ENCODE measurements at regions not wholly inside any gene's neighbourhood (a gene's known extent, or its start where the extent isn't known, plus 50 kb on each side); places are given as distances from the start of the nearest gene placed in this dataset.
"Not testable (repeated sequence)": the region's sequence is repeated elsewhere in the genome, so short reads cannot be mapped to it uniquely, and the experiment has no call there.

DNA sequence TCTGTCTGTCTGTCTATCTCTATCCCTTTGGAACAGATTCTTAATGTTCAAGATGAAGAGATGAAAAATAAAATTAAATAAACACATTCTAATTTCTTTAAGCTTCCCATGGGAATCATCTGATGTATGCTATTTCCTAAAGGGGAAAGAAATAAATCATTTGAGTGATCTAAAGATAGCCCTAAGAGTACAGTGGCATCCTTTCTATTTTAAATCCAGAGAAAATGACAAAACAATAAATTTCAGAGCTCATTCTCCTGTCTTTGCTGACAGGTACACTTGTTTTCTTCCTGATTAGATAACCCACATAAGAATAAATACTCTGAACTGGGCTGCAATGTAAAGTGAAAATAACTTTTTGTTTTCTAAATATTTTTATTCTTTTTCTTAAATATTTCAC lies 550.4 kb downstream of the JRKL start:
- no peak for DNase-seq

DNA sequence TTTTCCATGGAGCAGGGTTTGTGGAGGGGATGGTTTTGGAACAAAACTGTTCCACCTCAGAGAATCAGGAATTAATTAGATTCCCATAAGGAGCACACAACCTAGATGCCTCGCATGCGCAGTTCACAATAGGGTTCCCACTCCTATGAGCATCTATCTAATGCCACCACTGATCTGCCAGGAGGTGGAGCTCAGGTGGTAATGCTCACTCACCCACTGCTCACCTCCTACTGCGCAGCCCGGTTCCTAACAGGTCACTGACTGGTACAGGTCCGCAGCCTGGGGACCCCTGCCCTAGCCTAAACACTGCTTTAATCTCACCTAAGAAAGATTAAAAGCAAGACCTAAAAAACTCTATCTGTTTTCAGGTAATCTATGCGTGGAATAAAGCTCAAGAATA lies 553.0 kb downstream of the JRKL start:
- no peak for DNase-seq

DNA sequence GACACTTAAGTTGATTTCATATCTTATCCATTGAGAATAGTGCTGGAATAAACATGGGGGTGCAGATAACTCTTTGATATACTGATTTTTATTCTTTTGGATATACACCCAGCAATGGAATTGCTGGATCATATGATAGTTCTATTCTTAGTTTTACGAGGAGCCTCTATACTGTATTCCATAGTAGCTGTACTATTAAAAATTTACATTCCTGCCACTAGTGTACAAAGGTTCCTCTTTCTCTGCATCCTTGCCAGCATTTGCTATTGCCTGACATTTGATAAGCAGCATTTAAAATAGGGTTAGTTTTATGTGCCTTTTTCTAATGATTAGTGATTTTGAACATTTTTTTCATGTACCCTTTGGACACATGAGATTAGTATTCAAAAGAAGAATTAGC lies 554.2 kb downstream of the JRKL start:
- no peak for DNase-seq

DNA sequence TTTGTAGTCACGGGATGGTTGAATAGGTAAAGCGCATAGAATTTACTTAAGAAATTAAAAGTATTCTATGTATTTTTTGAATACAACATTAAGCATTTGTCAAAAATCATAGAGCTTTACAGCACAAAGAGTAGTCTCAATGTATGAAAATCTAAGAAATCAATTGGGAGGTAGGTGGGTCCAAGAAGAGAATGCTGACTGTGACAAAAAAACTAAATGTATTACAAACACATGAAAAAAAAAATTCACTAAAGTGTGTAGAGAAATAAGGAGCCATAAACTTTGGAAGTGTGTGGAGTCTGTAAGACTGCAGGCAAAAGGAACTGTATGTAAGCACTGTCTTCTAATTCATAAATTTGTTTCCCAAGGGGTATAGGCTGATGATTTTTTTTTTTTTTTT lies 558.3 kb downstream of the JRKL start:
- no peak for DNase-seq

DNA sequence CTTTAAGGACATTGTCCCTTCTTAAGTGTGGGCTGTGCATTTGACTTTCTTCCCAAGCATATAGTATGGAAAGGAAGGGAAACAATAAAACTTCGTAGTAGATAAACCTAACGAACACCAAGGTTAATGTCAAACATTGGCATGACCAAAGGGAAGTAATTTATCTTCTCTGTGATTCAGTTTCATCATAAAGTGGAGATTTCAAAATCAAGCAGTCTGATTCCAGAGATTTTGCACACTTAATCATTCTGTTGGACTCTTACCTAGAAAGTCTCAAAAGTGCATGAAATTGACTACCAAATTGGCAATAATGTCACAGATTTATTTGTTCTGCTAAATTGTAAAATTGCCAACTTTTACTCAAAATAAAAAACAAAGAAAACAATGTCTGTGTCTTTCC lies 559.7 kb downstream of the JRKL start:
- DNase-seq = no peak

DNA sequence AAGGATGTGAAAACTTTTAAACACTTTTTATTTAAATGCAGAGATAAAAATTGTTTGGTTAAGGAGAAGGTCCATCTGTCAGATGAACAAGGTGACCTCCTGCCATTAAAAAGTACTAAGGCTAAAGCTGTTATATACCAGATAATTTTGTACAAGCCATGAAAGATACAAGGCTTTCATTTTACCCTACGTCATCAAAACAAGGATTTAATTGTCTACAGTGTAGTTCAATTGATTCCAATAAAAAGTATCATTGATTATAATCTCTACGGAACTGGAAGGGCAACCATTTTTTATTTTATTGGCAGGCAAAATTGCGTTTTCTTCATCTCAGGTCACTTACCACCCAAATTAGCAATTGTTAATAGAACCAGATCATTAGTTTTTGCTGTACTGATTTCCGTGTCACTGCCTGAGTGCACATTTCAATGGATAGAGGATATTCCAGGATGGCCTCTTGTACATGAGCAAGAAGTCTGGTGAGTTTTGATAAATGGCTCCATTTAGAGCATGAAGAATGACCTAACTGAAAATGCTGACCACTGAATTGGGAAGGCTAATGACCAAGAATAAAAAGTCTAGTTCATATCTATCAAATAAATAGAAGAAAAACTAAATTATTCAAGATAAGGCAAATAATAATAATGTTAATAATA lies 564.9 kb downstream of the JRKL start:
- no peak for DNase-seq

DNA sequence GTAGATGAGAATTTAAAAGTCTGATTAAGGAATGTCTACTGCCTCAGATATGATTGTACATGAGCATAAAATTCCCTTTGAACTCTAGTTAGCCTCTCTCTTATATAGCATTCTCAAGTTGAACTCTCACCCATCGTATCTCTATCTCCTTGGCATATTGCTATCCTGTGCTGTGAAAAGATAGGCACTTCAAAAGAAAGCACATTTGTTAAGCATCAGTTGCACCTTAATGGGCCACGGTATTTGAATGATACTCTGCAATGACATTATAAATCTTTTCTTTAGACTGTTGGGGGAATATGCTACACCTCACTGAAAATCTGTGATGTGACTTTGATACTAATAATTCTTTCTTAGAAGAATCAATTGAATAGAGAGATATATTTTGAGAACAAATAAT lies 570.7 kb downstream of the JRKL start:
- no peak for DNase-seq

DNA sequence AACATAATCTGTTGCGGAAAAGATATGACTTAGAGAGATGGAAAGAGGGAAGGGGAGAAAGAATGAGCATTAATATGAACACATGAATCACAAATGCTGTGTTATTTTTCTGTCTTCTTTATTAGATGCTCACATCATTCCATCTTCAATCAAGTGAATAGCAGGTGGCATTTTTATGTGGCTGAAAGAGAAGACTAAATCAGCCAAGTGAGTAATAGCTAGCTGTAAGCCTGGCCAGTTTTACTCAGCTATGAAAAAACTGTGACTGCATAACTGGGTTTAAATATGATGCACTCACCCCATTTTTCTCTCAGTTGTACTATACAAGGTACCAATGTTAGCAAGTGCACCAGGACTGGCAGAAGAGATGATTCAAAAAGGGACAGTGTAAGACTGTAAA lies 571.1 kb downstream of the JRKL start:
- DNase-seq = no peak

DNA sequence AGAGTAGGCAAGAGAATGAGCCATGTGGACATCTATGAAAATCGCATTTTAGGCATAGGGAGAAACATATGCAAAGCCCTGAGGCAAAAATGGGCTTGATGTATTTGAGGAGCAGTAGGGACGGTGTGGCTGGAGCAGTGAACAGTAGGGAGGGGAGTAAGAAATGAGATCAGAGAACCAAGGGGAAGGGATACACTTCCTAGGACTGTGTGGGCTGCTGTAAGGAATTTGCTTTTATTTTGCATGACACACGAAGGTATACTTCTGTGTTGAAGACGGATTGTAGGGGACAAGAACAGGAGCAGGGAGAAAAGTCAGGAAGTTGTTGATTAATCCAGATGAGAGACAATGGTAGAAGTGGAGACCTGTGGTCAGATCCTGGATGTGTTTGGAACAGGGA lies 572.1 kb downstream of the JRKL start:
- DNase-seq = no peak

DNA sequence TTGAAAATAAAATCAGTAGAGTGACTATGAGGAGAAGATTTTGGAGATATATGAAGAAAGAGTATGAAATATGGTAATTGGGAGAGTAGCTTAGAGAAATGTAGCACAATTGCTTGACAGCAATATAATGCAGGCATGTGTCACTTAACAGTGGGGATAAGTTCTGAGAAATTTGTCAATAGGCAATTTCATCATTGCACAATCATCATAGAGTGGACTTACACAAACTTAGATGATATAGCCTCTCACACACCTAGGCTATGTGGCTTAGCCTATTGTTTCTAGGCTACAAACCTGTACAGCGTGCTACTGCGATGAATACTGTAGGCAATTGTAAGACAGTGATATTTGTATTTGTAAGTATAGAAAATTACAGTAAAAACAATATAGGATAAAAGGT lies 573.6 kb downstream of the JRKL start:
- no peak for DNase-seq

DNA sequence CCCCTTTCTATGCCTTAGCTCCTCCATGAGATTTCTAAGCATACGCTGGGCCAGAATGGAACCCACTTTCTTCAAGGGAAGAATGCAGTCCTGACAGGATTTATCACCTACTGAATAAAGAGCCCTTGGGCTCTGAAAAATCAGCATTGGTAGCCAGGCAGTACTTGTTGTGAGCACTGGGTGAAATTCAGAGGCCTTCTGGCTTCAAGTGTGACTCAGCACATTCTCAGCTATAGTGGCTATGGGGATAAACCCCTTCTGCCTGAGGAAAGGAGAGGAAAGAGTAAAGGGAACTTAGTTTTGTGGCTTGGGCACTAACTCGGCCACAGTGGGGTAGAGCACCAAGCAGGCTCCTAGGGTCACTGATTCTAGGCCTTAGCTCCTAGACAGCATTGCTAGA lies 574.8 kb downstream of the JRKL start:
- DNase-seq = no peak

DNA sequence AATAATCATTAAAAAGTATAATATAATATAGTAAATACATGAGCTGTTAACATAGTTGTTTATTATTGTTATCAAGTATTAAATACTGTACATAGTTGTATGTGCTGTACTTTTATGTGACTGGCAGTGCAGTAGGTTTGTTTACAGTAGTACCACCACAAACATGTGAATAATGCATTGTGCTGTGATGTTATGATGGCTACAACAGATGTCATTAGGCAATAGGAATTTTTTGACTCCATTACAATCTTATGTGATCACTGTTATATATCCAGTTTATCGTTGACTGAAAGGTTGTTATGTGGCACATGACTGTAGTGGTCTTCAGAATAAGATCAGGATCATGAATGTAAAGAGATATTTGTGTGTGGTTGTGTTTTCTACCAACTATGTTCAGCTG lies 577.8 kb downstream of the JRKL start:
- no peak for DNase-seq

DNA sequence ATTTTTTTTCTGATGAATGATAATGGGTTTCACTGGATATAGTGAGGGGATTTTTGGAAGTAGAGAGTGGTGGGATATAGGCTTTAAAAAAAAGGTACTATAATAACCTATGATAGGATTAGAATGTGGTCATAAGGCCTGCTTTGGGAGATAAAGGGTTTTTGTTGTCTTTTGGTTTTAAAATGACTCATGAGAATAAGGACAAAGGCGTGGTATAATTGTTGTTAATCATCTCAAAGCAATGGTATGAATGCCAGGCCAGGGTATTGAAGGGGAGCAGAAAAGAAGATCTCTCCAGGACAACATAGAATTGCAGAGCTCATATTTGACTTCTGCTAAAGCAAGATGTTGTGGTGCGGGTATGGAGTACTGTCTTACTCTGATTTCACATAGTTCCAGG lies 579.4 kb downstream of the JRKL start:
- no peak for DNase-seq

DNA sequence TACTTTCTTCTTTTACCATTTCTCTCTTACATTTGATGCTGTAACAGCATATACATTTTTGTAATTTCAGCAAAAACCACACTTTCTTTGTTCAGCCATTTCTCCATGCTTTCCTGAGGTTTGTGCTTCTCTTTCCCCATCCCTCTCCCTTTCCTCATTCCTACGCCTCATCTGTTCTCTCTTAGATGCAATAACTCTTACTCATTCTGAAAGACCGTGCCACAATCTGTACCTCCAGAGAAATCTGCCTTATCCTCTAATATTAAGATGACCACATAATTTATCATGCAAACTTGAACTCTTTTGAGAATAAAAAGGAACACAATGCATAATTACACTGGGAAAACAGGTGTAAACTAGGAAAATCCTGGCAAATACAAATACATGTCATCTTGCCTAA lies 588.9 kb downstream of the JRKL start:
- no peak for DNase-seq

DNA sequence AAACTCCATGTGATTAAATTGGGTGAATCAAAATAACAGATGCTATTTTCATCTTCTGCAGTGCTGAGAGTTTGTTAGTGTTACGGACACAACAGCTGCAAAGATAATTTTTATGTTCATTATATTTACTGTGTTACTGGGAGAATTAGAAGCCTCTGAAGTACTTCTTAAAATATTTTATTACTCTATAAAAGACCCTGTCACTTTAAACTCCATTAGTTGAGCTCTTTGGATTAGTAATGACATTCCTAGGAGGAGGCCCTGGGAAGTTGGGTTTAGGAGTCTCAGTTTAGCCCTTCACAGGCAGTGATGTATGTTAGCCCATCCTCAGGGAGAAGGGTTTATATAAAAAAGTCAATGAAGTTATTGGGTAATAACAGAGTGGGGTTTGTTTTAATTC lies 596.7 kb downstream of the JRKL start:
- no peak for DNase-seq

DNA sequence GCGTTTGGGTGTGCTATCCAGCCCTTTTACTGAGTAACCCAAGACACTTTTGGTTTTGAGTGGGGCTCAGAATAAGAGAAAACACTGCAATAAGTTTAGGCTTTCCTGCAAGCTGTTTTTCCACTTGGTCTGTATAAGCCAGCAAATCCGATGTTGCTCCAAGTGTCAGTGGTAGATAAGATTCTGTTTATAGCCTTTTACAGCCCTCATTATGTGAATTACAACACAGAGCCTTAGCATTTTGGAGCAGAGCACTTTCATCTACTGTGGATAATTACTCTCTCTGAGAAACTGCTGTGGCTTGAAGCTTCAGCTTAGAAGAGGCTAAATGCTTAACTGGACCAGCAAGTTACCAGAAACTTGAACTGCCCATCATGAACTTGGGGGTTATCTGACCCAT lies 601.1 kb downstream of the JRKL start:
- no peak for DNase-seq

DNA sequence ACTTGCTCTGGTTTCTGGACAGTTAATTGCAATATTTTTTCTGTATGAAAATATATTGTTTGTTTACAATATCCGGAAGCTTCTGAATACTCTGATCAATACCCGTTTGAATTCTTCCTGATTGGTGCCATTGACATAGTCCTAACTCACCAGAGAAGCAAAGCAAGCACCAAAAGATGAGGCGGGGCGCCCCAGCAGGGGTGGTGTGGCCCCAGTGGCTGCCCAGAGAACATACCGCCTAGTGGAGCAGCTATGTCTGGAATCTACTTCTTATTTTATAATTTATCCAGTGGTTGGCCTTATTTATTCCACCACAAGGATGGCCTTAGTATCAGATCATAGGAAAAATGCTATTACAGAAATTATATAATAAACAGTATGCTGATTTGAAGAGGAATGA lies 610.7 kb downstream of the JRKL start:
- no peak for DNase-seq

DNA sequence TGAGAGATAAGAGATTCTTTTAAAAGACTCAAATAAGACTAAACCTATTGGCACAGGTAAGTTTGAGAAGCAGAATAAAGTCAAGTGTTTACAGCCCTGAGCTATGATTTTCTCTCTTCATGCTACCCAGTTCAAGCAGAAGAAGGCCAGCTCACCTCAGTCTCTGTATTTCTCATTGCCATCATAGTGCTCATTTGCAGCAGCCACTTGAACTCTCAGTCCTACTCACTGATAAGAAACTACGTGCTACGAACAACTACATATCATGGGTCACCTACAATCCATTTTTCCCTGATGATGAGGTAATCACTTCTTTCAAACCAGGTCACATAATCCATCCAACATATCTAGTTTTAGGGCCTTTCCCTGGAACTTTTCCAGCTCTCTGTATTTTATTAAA lies 617.5 kb downstream of the JRKL start:
- DNase-seq = no peak

DNA sequence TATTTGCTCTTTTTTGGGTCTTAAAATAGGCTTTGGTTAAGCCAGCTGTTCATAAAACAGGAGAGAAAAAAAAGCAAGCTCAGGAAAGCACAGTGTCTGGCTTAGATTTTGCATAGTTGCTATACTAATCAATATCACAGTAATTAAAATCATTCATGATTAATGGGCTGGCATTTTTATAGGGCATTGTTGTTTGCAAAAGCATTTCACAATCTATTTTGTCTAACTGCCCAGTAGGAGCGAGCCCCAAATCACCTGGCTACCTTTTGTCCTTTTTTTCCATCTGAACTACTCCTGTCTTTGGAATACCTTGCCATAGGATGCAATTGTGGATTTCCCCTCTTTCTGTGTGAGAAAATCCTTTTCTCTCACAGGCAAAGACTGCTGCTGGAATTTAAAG lies 619.8 kb downstream of the JRKL start:
- DNase-seq = no peak

DNA sequence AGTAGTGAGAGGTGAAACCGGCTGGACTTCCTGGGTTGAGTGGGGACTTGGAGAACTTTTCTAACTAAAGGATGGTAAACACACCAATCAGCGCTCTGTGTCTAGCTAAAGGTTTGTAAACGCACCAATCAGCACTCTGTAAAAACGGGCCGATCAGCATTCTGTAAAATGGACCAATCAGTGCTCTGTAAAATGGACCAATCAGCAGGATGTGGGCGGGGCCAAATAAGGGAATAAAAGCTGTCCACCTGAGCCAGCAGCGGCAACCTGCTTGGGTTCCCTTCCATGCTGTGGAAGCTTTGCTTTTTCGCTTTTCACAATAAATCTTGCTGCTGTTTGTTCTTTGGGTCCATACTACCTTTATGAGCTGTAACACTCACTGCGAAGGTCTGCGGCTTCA lies 621.2 kb downstream of the JRKL start:
- not testable (repeated sequence) for DNase-seq

DNA sequence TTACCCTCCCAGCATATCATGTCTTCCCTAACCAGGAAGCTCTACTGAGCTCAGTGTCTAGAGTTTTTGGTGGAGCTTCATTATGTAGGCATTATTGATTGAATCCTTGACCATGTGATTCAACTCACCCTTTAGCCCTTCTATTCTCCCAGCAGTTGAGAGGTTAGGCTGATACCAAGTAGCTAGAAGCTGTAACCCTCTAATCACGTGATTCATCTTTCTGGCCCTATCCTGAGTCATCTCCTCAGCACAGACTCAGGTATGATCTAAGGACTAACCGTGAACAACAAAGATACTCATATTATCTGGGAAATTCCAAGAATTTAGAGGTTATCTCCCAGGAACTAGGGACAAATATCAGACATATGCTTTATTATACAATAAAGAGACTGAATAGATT lies 625.5 kb downstream of the JRKL start:
- no peak for DNase-seq

DNA sequence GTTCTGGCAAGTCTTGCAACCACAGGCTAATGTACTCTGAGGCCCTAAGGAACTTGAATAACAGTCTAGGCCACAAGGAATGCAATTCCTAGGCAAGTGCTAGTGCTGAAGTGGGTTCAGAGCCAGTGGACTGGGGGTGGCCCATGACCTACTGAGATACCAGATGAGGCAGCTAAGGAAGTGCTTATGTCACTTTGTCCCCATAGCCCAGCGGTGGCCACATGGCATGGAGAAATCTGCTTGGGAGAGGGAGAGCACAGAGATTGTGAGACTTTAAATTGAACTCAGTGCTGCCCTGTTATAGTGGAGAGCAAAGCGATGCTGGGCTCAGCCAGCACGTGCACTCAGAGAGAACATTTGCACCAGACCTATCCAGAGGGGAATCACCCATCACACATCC lies 629.5 kb downstream of the JRKL start:
- DNase-seq = no peak

DNA sequence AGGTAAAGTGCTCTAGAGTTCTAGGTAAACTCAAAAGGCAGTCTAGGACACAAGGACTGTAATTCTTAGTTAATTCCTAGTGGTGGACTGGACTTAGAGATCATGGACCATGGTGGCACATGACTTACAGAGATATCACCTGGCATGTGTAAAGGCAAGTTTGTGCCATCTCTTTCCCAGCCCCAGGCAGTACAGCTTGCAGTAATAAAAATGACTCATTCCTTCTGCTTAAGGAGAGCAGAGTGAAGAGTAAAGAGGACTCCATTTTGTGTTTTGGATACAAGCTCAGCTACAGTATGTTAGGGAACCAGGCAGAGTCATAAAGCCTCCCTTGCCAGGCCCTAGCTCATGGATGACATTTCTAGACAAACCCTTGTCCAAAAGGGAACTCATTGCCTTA lies 629.9 kb downstream of the JRKL start:
- no peak for DNase-seq

DNA sequence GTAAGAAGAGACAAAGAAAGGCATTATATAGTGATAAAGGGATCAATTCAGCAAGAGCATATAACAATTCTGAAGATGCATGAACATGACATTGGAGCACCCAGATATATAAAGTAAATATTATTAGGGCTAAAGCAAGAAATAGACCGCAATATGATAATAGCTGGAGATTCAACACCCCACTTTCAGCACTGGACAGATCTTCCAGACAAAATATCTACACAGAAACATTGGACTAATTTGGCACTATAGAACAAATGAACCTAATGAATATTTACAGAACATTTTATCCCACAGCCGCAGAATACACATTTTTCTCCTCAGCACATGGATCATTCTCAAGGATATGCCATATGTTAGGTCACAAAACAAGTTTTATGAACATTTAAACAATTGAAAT lies 633.1 kb downstream of the JRKL start:
- no peak for DNase-seq

DNA sequence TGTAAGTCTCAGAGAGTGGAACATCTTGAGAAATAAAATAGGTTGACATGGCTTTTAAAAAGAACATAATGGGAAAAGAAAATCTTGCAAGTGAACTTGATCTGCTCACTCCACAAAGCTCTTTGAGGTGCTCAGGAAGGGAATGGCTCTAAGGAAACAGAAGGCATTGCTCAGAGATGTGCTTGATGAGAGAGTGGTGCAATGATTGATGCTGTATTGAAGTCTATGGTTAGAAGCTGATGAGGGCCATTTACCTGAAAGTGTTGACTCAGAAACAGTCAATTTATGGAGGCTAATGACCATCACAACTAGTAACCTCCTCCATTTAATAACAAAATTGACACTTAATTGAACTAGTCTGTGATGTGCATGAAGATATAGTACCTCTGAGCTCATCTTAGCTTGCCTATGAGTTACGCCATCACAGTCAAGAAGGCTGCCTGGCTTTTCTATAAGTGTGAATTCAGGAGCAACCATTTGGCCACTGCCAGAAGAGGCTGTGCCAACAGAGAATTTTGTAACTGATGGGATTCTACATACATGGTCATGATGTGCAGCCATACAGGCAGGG lies 639.1 kb downstream of the JRKL start:
- no peak for DNase-seq

DNA sequence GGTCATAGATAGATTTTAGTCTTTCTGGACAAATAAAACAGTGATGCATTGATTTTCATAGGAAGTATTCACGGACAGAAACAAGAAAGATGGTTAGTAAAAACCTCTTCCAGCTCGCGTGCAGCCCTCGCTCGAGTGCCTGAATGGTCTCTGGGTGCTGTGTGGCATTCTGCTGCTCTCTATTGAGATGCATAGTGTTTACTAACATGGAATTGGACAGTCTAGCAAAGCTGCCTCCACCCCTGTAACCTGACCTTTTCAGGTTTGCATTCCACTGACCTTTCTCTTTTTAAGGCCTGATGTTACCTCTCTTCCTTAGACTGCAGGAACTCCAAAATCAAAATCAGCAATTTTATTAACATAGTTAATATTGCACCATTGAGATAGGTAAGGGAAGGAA lies 643.4 kb downstream of the JRKL start:
- no peak for DNase-seq
